ENCODE measurements at regions not wholly inside any gene's neighbourhood (a gene's known extent, or its start where the extent isn't known, plus 50 kb on each side); places are given as distances from the start of the nearest gene placed in this dataset.

DNA sequence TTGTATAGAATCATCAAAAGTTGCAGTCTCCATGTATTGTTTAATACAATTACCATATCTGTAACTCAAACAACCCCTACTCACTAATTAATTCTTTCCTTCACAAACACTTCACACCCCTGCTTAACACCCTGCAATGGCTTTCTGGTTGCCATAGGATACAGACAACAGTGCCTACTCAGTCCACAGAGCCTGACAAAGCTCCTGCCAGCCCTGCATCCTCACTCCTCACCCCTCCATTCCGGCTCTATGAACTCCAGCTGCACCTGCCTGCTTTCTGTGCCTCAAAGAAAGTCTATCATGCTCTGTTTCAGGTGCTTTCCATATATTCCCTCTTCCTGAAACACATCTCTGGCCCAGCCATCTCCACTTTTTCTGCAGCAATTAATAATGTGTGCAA is 253.4 kb downstream of the HACE1 start:
- H3K27ac ChIP-seq (ENCODE audit: low read depth) = no peak overlapping the region
- 93% methylated on average over 1 of the region's 1 CpG for WGBS
- no peaks in the 10 kb centered on the region for H3K36me3 ChIP-seq (ENCODE audit: insufficient read depth)
- H3K4me1 ChIP-seq (ENCODE audit: insufficient read depth) = no peaks in the 10 kb centered on the region
- no peak overlapping the region for H3K4me3 ChIP-seq (ENCODE audit: low read depth, low read length)
- DNase-seq (ENCODE audit: extremely low spot score) = no peak

- DNase-seq (ENCODE audit: extremely low spot score) = no peak
These were observed 255.0 kb downstream of the HACE1 start for GRCh38 chr6:104604685-104605084.

DNA sequence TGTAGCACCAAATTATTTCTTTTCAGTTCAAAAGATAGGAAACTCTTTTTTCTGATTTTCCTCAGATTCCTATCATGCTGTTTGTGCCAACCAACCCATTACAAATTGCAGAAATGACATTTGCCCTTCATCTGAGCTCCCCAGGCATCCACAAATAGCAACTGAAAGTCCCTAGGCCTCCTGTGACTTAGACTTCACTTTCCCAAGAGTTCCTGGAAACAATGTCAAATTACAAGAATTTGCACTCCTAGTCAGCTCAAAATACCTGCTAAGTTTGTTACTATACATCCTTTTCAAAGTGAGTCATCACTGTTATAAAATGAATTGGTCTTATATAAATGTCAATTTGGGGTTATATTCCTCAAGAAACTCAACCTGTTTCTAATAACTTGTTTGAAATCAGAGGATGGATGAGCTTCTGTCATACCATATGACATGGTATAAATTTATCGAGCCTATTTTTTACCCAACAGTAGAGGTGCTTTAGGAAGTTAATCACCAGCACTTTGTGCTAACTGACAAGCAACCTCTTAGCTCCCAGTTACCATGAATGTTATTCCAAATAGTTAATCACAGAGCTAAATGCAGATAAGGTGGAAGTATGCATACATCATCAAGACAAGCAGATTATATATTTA is 256.5 kb downstream of the HACE1 start:
- Histone ChIP-seq H3K4me1 (ENCODE audit: insufficient read depth) (no peaks in the 10 kb centered on the region), H3K36me3 (ENCODE audit: insufficient read depth) (no peaks in the 10 kb centered on the region), H3K4me3 (ENCODE audit: low read depth, low read length) (no peak overlapping the region), H3K27ac (ENCODE audit: low read depth) (no peak overlapping the region)
- 69% methylated on average over 1 of the region's 1 CpG for WGBS
- no peak for DNase-seq (ENCODE audit: extremely low spot score)

More at GRCh38 chr6:104604685-104605084, 255.0 kb downstream of the HACE1 start:
- 76% methylated on average over 2 of the region's 2 CpGs for WGBS
- Histone ChIP-seq H3K27ac (ENCODE audit: low read depth) (no peak overlapping the region), H3K4me3 (ENCODE audit: low read depth, low read length) (no peak overlapping the region), H3K36me3 (ENCODE audit: insufficient read depth) (no peaks in the 10 kb centered on the region), H3K4me1 (ENCODE audit: insufficient read depth) (no peaks in the 10 kb centered on the region)

GRCh38 chr6:104601721-104602120 is 258.0 kb downstream of the HACE1 start:
- Histone ChIP-seq H3K4me3 (ENCODE audit: low read depth, low read length) (no peak overlapping the region), H3K36me3 (ENCODE audit: insufficient read depth) (no peaks in the 10 kb centered on the region), H3K4me1 (ENCODE audit: insufficient read depth) (no peaks in the 10 kb centered on the region), H3K27ac (ENCODE audit: low read depth) (no peak overlapping the region)
- 31% methylated on average over 3 of the region's 3 CpGs for WGBS
- DNase-seq (ENCODE audit: extremely low spot score) = no peak

GRCh38 chr6:104601131-104601651 is 258.5 kb downstream of the HACE1 start:
- H3K4me3 ChIP-seq (ENCODE audit: low read depth, low read length) = no peak overlapping the region
- no peak for DNase-seq (ENCODE audit: extremely low spot score)
- WGBS = 31% methylated on average over 6 of the region's 6 CpGs
- no peaks in the 10 kb centered on the region for H3K4me1 ChIP-seq (ENCODE audit: insufficient read depth)
- no peaks in the 10 kb centered on the region for H3K36me3 ChIP-seq (ENCODE audit: insufficient read depth)
- no peak overlapping the region for H3K27ac ChIP-seq (ENCODE audit: low read depth)

- H3K36me3 ChIP-seq (ENCODE audit: insufficient read depth) = no peaks in the 10 kb centered on the region
- no peak overlapping the region for H3K27ac ChIP-seq (ENCODE audit: low read depth)
- no peak overlapping the region for H3K4me3 ChIP-seq (ENCODE audit: low read depth, low read length)
- WGBS = 28% methylated on average over 2 of the region's 2 CpGs
- no peaks in the 10 kb centered on the region for H3K4me1 ChIP-seq (ENCODE audit: insufficient read depth)
- no peak for DNase-seq (ENCODE audit: extremely low spot score)
These were observed 259.1 kb downstream of the HACE1 start for GRCh38 chr6:104600639-104600931.

DNA sequence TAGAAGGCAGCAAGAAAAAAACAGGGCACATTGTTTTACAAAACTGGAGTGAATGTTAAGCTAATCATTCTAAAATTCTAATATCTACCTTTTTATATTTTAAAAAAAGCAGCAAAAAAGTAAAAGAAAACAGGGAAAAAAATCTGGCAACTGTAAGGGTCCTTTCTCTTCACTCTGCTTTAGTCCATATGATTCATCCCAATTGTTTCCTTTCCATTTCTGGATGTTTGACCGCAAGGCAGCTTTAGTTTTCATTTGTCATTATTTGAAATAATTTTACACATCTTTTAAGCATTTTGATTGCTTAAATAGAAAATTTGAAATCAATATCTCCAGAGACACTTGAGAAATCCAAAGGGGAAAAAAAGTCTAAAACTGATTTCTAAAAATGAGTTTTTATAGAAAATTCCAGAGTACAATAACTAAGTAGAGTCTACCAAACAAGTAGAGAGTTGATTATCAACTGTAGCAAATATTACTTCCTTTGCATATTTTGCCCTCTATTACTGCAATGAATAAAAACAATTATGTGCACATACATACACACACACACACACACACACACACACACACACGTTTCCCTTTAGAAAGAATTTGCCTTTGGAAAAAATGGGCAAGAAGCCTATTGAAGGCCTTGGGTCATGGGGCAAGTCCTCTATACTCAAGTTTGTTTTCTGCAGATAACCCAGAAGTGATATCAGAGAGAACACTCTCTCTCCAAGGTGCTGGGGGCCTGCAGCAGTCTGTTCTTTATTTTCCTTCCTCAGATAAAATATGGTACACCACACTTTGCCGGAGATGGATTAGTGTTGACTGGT is 259.7 kb downstream of the HACE1 start:
- WGBS = 51% methylated on average over 3 of the region's 3 CpGs
- DNase-seq (ENCODE audit: extremely low spot score) = no peak
- no peaks in the 10 kb centered on the region for H3K36me3 ChIP-seq (ENCODE audit: insufficient read depth)
- no peak overlapping the region for H3K4me3 ChIP-seq (ENCODE audit: low read depth, low read length)
- H3K27ac ChIP-seq (ENCODE audit: low read depth) = no peak overlapping the region
- H3K4me1 ChIP-seq (ENCODE audit: insufficient read depth) = no peaks in the 10 kb centered on the region

DNA sequence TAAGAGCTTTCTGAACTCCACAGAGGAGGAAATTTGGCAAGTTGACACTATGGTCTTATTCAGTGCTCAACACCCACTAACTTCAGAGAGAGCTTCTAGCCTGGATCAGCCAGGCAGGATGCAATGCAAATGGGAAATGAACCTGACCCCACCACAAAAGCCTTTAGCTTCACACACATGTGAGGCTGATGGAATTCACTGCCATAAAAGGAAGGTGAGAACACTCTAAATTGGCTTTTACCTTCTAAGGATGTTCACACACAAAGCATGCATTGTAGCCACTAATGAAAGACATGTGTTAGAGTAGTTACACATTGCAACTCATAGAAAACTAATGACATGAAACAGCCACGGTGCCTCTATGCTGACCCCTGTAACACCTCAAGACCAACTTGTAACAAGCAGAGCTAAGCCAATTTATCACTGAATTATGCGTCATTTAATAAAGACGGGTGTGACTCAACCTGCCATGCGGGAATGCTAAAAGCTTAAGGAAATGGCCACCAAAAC is 262.1 kb downstream of the HACE1 start:
- WGBS = 57% methylated on average over 4 of the region's 4 CpGs
- Histone ChIP-seq H3K36me3 (ENCODE audit: insufficient read depth) (no peaks in the 10 kb centered on the region), H3K27ac (ENCODE audit: low read depth) (no peak overlapping the region), H3K4me3 (ENCODE audit: low read depth, low read length) (no peak overlapping the region), H3K4me1 (ENCODE audit: insufficient read depth) (no peaks in the 10 kb centered on the region)
- no peak for DNase-seq (ENCODE audit: extremely low spot score)

GRCh38 chr6:104596091-104596490 is 263.6 kb downstream of the HACE1 start:
- WGBS = 79% methylated on average over 1 of the region's 1 CpG
- H3K4me3 ChIP-seq (ENCODE audit: low read depth, low read length) = no peak overlapping the region

GRCh38 chr6:104595311-104595820 is 264.4 kb downstream of the HACE1 start:
- Histone ChIP-seq H3K36me3 (ENCODE audit: insufficient read depth) (no peaks in the 10 kb centered on the region), H3K4me1 (ENCODE audit: insufficient read depth) (no peaks in the 10 kb centered on the region), H3K4me3 (ENCODE audit: low read depth, low read length) (no peak overlapping the region), H3K27ac (ENCODE audit: low read depth) (no peak overlapping the region)
- DNase-seq (ENCODE audit: extremely low spot score) = no peak
- WGBS = 74% methylated on average over 2 of the region's 2 CpGs

More at GRCh38 chr6:104596091-104596490, 263.6 kb downstream of the HACE1 start:
- Histone ChIP-seq H3K4me1 (ENCODE audit: insufficient read depth) (no peaks in the 10 kb centered on the region), H3K27ac (ENCODE audit: low read depth) (no peak overlapping the region), H3K36me3 (ENCODE audit: insufficient read depth) (no peaks in the 10 kb centered on the region)
- no peak for DNase-seq (ENCODE audit: extremely low spot score)

DNA sequence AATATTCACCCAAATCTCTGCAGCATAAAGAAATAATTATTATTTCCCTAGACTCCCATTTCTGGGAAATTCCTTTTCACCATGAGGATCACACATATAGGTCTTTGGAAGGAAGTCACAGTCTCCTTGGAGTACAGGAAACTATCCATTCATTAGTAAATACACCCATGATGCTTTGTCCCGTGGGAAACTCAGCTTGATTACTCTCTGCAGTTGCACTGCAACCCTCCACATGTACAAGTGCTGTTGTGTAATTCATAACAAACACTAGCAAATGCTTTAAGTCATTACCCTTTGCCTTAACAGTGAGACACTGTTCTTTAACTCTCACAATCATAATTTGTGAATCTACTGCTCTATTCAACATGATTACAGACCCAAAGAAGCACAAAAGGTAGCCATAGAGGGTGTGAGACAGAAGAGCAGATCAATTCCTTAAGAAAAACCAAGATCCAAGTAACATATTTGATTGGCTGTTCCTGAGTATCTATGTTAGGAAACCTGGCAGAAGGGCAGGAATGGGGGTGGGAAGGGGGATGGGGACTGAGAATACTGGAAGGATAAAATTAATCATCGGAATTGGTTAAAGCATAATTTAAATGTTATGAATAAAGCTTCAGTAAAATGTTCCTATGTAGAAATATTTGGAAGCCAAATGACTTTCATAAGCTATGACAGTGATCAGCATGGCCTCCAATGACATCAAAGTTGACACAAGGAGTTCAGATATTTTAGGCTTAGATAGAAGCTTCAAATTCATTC is 268.0 kb downstream of the HACE1 start:
- no peak for DNase-seq (ENCODE audit: extremely low spot score)
- no peaks in the 10 kb centered on the region for H3K4me1 ChIP-seq (ENCODE audit: insufficient read depth)
- WGBS = 75% methylated on average over 2 of the region's 2 CpGs
- H3K4me3 ChIP-seq (ENCODE audit: low read depth, low read length) = no peak overlapping the region
- no peak overlapping the region for H3K27ac ChIP-seq (ENCODE audit: low read depth)
- H3K36me3 ChIP-seq (ENCODE audit: insufficient read depth) = no peaks in the 10 kb centered on the region

DNA sequence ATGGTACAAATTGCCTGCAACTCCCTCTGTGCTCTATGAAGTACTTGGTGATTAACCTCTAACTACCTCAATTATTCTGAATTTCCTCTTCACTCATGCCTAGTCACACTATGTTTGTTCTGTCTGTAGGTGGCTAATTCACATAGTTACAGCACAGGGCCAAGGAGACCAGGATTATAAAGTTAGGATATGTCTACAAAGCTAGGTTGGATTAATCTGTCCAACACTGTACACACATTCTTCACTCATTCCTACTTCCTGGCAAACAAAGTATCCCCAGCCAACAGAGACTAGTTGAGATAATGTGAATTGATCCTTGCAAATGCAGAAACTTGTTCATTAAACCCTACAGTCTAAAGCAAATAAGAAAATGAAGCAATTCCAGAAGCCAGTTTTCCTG is 269.8 kb downstream of the HACE1 start:
- Histone ChIP-seq H3K4me1 (ENCODE audit: insufficient read depth) (no peaks in the 10 kb centered on the region), H3K36me3 (ENCODE audit: insufficient read depth) (no peaks in the 10 kb centered on the region), H3K27ac (ENCODE audit: low read depth) (no peak overlapping the region), H3K4me3 (ENCODE audit: low read depth, low read length) (no peak overlapping the region)
- DNase-seq (ENCODE audit: extremely low spot score) = no peak

GRCh38 chr6:104585646-104586045 is 274.1 kb downstream of the HACE1 start:
- H3K4me3 ChIP-seq (ENCODE audit: low read depth, low read length) = no peak overlapping the region
- H3K36me3 ChIP-seq (ENCODE audit: insufficient read depth) = no peaks in the 10 kb centered on the region
- H3K4me1 ChIP-seq (ENCODE audit: insufficient read depth) = no peaks in the 10 kb centered on the region
- H3K27ac ChIP-seq (ENCODE audit: low read depth) = no peak overlapping the region
- 53% methylated on average over 2 of the region's 2 CpGs for WGBS
- no peak for DNase-seq (ENCODE audit: extremely low spot score)
